ENCODE measurements at regions not wholly inside any gene's neighbourhood (a gene's known extent, or its start where the extent isn't known, plus 50 kb on each side); places are given as distances from the start of the nearest gene placed in this dataset.

GRCh38 chr1:229005556-229005955 lies 265.4 kb upstream of the RAB4A start:
- TF ChIP-seq POLR2AphosphoS5 (IDR thresholded peaks at IDR 0.05; ENCODE audit: low read depth, low read length) (no peak), POLR2A (IDR thresholded peaks at IDR 0.05; ENCODE audit: low read depth, low read length) (no peak), TAF1 (IDR thresholded peaks at IDR 0.05; ENCODE audit: low read depth, low read length) (no peak), POU2F2 (IDR thresholded peaks at IDR 0.05; ENCODE audit: low read depth, low read length) (no peak), SPI1 (IDR thresholded peaks at IDR 0.05; ENCODE audit: low read depth, low read length) (no peak)

Data from GM12891 (cell line).